Choroid plexus epithelial cell (primary cell): ENCODE measurements at regions not wholly inside any gene's neighbourhood (a gene's known extent, or its start where the extent isn't known, plus 50 kb on each side); places are given as distances from the start of the nearest gene placed in this dataset.
"Not testable (repeated sequence)": the region's sequence is repeated elsewhere in the genome, so short reads cannot be mapped to it uniquely, and the experiment has no call there.

Source experiments
- DNase-seq: peaks from one replicate; pipeline ENCODE4 v3.0.0-alpha.2; 2010; ENCODE audit warnings: low read depth
- H3K4me3 ChIP-seq: 2 replicates; pipeline ENCODE4 v1.5.1; 2011; ENCODE audit warnings: low read depth, mild to moderate bottlenecking, control low read depth, low read length, moderate library complexity
- TF ChIP-seq, protein P1 (sequence below): conservative IDR thresholded peaks from 2 replicates; pipeline ENCODE4 v1.5.1; 2011; ENCODE audit warnings: low read depth, mild to moderate bottlenecking, control low read depth, inconsistent platforms, low read length, moderate library complexity

DNA sequence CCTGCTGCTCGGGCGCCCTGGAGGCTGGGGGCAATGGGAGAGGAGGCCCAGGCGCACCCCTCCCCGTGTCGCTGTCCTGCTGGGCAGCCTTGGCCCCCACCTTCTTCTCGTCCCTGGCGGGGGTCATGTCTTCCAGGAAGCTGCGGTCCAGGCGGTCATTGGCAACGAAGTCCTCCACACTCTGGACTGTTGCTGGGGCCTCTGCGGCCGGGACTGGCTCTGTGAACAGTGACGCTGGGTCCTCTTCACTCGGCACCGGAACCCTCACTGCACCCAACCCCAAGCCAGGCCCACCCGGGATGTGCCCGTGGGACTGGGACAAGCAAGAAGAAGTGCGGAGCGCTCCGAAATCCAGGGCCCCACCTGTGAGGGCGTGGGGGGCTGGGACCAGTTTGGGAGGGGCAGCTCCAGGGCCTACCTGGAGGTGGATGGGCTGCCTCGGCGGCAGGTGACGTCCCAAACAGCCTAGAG, 308.0 kb downstream of the CCDC74A start:
- TF ChIP-seq, protein P1, sequence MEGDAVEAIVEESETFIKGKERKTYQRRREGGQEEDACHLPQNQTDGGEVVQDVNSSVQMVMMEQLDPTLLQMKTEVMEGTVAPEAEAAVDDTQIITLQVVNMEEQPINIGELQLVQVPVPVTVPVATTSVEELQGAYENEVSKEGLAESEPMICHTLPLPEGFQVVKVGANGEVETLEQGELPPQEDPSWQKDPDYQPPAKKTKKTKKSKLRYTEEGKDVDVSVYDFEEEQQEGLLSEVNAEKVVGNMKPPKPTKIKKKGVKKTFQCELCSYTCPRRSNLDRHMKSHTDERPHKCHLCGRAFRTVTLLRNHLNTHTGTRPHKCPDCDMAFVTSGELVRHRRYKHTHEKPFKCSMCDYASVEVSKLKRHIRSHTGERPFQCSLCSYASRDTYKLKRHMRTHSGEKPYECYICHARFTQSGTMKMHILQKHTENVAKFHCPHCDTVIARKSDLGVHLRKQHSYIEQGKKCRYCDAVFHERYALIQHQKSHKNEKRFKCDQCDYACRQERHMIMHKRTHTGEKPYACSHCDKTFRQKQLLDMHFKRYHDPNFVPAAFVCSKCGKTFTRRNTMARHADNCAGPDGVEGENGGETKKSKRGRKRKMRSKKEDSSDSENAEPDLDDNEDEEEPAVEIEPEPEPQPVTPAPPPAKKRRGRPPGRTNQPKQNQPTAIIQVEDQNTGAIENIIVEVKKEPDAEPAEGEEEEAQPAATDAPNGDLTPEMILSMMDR: no peak
- no peak for DNase-seq
- no peak overlapping the region for H3K4me3 ChIP-seq

DNA sequence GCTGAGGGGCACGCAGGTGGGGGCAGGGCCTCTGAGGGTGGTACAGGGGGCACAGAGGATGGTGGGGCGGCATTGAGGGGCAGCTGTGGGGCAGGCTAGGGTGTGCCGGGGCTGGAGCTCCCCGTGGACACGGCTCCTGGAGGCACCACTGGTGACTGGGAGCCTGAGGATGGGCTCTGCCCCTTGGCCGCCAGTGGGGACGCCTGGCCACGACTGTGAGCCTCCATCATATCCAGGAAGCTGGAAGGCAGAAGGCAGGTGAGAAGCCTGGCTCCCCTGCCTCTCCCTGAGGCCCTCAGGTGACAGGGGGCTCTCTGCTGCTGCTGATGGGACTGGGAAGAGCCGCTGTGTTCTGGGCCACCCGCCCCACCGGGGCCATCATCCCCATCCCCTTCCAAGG, 308.4 kb downstream of the CCDC74A start:
- not testable (repeated sequence) for DNase-seq, H3K4me3 ChIP-seq

DNA sequence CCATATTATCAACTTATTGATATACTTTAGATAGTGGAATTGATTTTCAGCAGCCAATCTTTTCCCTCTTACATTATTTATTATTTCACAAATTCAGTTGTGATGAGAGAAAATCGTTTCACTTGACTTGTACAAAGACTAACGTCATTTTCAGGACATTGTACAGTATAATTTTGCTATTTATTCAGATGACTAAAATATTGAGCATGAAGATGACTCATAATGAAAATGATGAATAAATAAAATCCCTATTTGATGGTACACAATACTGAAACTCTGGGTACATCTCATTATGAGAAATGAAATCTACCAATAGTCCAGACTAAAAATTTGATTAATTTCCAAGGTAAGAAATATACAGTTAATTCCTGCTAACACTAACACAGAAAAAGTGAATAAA, 316.4 kb downstream of the CCDC74A start:
- not testable (repeated sequence) for H3K4me3 ChIP-seq, DNase-seq

DNA sequence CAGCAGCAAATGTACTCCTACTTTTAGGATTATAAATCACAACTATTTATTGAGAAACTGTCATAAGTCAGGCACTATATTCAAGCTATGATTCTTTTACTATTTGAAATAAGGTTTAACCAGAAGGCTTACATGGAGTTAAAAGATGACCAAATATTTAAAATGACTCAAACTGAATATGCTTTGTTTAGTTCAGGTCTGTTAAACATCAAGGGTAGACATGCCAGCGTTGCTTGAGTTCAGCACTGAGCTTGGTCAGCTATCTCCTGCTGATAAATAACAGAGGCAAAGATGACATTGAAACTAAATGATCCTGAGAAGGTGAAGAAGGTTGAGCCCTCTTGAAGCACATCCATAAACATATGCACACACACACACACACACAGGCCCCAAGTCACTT, 305.6 kb downstream of the ANKRD30BL start:
- DNase-seq, H3K4me3 ChIP-seq: not testable (repeated sequence)

DNA sequence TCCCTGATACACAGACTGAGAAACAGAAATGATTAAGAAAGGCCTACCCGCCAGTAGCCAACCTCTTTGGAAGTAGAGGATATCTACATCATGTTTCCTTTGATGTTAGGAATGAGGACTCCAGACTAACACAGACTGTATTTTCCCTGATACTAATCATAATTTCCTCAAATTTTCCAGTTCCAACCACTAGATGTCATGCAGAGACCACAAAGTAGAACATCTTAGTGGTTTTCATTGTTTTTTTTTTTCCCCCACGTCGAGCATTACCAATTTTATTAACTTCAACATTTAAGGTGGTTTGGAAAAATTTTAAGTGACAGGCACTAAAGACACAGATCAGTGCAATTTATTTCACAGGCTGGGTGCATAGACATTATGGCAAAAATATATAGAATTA, 303.6 kb downstream of the ANKRD30BL start:
- not testable (repeated sequence) for H3K4me3 ChIP-seq
- peak; percentile 14 for DNase-seq
- TF ChIP-seq, protein P1: peak; percentile 36
